ENCODE measurements at regions not wholly inside any gene's neighbourhood (a gene's known extent, or its start where the extent isn't known, plus 50 kb on each side); places are given as distances from the start of the nearest gene placed in this dataset.
"Not testable (repeated sequence)": the region's sequence is repeated elsewhere in the genome, so short reads cannot be mapped to it uniquely, and the experiment has no call there.

DNA sequence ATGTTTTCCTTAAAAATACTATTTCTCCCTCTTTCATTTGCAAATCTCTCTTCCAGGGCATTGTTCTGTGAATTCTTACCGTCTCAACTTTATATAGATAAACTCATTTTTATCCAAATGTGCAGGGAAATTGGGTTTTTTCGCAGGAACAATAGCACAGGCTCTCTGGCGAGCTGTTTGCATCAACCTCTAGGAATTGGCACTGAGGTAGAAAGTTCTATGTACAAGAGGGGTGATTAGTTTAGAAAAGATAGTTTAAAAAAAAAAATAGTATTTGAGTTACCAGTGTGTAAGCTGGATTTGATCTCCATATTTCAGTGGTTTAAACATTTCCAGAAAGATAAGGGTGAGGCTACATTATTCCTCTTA, 129.7 kb upstream of the BTN3A2 start:
- TF ChIP-seq, protein P1, sequence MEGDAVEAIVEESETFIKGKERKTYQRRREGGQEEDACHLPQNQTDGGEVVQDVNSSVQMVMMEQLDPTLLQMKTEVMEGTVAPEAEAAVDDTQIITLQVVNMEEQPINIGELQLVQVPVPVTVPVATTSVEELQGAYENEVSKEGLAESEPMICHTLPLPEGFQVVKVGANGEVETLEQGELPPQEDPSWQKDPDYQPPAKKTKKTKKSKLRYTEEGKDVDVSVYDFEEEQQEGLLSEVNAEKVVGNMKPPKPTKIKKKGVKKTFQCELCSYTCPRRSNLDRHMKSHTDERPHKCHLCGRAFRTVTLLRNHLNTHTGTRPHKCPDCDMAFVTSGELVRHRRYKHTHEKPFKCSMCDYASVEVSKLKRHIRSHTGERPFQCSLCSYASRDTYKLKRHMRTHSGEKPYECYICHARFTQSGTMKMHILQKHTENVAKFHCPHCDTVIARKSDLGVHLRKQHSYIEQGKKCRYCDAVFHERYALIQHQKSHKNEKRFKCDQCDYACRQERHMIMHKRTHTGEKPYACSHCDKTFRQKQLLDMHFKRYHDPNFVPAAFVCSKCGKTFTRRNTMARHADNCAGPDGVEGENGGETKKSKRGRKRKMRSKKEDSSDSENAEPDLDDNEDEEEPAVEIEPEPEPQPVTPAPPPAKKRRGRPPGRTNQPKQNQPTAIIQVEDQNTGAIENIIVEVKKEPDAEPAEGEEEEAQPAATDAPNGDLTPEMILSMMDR (IDR thresholded peaks at IDR 0.05; ENCODE audit: insufficient read depth, low read length, poor library complexity, severe bottlenecking), result no peak
- no peak for DNase-seq (ENCODE audit: low read depth)
- no peaks in the 10 kb centered on the region for H3K27me3 ChIP-seq (ENCODE audit: control insufficient read depth, insufficient read depth, low read length)
- H3K36me3 ChIP-seq (ENCODE audit: control insufficient read depth, insufficient read depth, low read length), result no peaks in the 10 kb centered on the region
- H3K4me3 ChIP-seq (ENCODE audit: low read depth, low read length), result peak overlapping the region; percentile 55

DNA sequence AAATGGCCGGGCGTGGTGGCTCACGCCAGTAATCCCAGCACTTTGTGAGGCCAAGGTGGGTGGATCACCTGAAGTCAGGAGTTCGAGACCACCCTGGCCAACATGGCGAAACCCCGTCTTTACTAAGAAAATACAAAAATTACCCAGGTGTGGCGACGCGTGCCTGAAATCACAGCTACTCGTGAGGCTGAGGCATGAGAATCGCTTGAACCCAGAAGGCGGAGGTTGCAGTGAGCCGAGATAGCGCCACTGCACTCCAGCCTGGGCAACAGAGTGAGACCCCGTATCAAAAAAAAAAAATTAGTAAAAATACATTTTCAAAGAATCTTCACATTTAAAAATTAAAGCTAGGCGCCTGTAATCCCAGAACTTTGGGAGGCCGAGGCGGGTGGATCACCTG, 125.6 kb upstream of the BTN3A2 start:
- not testable (repeated sequence) for H3K27me3 ChIP-seq (ENCODE audit: control insufficient read depth, insufficient read depth, low read length); DNase-seq (ENCODE audit: low read depth); H3K36me3 ChIP-seq (ENCODE audit: control insufficient read depth, insufficient read depth, low read length); H3K4me3 ChIP-seq (ENCODE audit: low read depth, low read length)

DNA sequence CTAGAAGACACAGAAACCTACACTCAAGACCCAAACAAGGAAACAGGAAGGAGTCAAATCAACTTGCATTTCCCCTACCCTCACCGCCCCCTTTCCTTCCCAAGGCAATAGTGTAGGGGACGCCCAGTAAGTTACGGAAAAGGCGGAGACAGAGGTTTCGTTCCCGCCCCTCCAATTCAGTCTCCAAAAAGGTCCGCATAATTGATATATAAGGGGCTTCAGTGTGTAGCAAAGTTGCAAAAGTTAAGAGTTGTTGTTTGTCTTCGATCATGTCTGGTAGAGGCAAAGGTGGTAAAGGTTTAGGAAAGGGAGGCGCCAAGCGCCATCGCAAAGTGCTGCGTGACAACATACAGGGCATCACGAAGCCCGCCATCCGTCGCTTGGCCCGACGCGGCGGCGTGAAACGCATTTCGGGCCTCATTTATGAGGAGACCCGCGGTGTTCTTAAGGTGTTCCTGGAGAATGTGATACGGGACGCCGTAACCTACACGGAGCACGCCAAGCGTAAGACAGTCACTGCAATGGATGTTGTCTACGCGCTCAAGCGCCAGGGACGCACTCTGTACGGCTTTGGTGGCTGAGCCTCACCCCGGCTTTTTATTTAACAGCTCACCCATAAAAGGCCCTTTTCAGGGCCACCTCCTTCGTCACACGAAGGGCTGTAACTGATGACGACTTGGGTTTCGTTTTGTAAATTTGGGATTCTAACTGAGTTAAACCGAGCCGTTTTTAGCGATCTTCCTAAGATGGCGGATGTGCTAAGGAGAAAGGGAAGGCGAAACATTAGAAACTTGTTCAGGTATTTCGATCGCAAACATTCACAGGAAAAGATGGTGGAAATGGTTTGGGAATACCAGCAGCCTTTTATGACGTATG, 124.6 kb upstream of the BTN3A2 start:
- TF ChIP-seq, protein P1 (IDR thresholded peaks at IDR 0.05; ENCODE audit: insufficient read depth, low read length, poor library complexity, severe bottlenecking), result no peak
- Histone ChIP-seq H3K36me3 (ENCODE audit: control insufficient read depth, insufficient read depth, low read length) (no peaks in the 10 kb centered on the region), H3K27me3 (ENCODE audit: control insufficient read depth, insufficient read depth, low read length) (no peaks in the 10 kb centered on the region), H3K4me3 (ENCODE audit: low read depth, low read length) (peak overlapping the region; percentile 54)
- no peak for DNase-seq (ENCODE audit: low read depth)

DNA sequence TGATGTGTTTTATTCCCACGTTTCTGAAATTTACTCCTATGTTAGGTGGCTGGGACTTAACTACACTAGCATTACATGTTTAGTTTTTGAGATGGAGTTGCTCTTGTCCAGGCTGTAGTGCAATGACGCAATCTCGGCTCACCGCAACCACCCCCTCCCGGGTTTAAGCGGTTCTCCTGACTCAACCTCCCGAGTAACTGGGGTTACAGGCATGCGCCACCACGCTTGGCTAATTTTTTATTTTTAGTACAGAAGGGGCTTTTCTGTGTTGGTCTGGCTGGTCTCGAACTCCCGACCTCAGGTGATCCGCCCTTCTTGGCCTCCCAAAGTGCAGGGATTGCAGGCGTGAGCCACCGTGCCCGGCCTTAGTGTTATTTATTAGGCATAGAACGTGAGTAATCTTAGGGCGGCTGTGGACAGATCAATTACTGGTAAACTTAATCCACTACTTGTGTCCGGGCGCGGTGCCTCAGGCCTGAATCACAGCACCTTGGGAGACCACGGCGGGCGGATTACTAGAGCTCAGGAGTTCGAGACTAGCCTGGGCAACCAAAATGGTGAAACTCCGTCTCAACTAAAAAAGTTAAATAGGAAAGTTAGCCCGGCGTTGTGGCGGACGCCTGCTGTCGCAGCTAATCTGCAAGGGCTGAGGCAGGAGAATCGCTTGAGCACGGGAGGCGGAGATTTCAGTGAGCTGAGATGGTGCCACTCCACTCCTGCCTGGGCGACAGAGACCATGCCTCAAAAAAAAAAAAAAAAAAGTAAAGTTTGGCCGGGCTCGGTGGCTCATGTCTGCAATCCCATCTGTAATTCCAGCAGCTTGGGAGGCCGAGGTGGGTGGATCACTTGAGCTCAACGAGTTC, 123.7 kb upstream of the BTN3A2 start:
- Histone ChIP-seq H3K36me3 (ENCODE audit: control insufficient read depth, insufficient read depth, low read length) (no peaks in the 10 kb centered on the region), H3K4me3 (ENCODE audit: low read depth, low read length) (peak overlapping the region; percentile 54), H3K27me3 (ENCODE audit: control insufficient read depth, insufficient read depth, low read length) (no peaks in the 10 kb centered on the region)
- no peak for DNase-seq (ENCODE audit: low read depth)
- TF ChIP-seq, protein P1 (IDR thresholded peaks at IDR 0.05; ENCODE audit: insufficient read depth, low read length, poor library complexity, severe bottlenecking), result no peak

DNA sequence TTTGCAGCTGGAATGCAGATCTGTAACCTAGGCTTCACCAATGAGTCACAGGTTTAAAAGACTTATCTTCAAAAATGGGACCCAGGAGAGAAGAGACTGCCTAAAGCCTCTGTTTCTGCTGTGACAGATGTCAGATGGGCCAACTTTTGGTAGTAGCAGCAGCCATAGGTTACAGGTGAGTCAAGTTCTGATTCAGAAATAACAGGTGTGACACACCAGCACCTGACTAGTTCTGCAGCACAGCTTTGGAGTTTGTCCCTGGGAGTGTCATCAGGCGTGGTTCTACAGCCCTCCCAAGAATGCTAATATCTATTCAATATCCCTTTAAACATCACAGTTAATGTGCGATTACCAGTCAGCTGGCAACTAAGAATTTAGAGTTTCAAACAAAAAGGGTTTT, 121.9 kb upstream of the BTN3A2 start:
- DNase-seq (ENCODE audit: low read depth), result no peak
- Histone ChIP-seq H3K36me3 (ENCODE audit: control insufficient read depth, insufficient read depth, low read length) (no peaks in the 10 kb centered on the region), H3K4me3 (ENCODE audit: low read depth, low read length) (no peak overlapping the region), H3K27me3 (ENCODE audit: control insufficient read depth, insufficient read depth, low read length) (no peaks in the 10 kb centered on the region)
- TF ChIP-seq, protein P1 (IDR thresholded peaks at IDR 0.05; ENCODE audit: insufficient read depth, low read length, poor library complexity, severe bottlenecking), result no peak

DNA sequence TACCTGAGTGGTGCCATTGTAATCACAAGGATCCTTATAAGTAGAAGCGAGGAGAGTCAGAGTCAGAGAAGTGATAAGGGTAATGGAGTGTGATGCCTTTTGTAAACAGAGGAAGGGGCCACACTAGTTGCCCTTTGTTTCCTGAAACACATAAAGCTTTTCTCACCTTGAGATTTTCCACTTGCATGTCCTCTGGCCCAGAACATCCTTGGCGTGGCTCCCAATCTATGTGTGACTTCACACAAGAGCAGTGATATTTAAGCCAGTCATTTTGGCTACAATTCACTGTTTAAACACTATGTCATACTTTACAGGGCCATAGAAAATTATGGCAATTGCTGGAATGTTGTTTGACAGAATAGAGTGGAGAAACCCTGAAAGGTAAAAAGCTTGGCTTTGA, 121.2 kb upstream of the BTN3A2 start:
- no peaks in the 10 kb centered on the region for H3K36me3 ChIP-seq (ENCODE audit: control insufficient read depth, insufficient read depth, low read length)
- H3K4me3 ChIP-seq (ENCODE audit: low read depth, low read length), result no peak overlapping the region
- no peaks in the 10 kb centered on the region for H3K27me3 ChIP-seq (ENCODE audit: control insufficient read depth, insufficient read depth, low read length)
- TF ChIP-seq, protein P1 (IDR thresholded peaks at IDR 0.05; ENCODE audit: insufficient read depth, low read length, poor library complexity, severe bottlenecking), result no peak
- DNase-seq (ENCODE audit: low read depth), result no peak

All from kidney epithelial cell (primary cell).